ENCODE measurements at regions not wholly inside any gene's neighbourhood (a gene's known extent, or its start where the extent isn't known, plus 50 kb on each side); places are given as distances from the start of the nearest gene placed in this dataset.

GRCh38 chr6:71672876-71673275 is 213.5 kb upstream of the RIMS1 start:
- TF ChIP-seq, protein P1, sequence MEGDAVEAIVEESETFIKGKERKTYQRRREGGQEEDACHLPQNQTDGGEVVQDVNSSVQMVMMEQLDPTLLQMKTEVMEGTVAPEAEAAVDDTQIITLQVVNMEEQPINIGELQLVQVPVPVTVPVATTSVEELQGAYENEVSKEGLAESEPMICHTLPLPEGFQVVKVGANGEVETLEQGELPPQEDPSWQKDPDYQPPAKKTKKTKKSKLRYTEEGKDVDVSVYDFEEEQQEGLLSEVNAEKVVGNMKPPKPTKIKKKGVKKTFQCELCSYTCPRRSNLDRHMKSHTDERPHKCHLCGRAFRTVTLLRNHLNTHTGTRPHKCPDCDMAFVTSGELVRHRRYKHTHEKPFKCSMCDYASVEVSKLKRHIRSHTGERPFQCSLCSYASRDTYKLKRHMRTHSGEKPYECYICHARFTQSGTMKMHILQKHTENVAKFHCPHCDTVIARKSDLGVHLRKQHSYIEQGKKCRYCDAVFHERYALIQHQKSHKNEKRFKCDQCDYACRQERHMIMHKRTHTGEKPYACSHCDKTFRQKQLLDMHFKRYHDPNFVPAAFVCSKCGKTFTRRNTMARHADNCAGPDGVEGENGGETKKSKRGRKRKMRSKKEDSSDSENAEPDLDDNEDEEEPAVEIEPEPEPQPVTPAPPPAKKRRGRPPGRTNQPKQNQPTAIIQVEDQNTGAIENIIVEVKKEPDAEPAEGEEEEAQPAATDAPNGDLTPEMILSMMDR (IDR thresholded peaks at IDR 0.05; ENCODE audit: borderline replicate concordance, extremely low read depth, low read length, poor library complexity, severe bottlenecking): no peak
- TF ChIP-seq EZH2 (IDR thresholded peaks at IDR 0.05; ENCODE audit: borderline replicate concordance, low read depth, low read length, severe bottlenecking): no peak

All from DND-41 (cell line).